Neutrophil (primary cell): ENCODE measurements at regions not wholly inside any gene's neighbourhood (a gene's known extent, or its start where the extent isn't known, plus 50 kb on each side); places are given as distances from the start of the nearest gene placed in this dataset.

ENCODE experiments used
- H3K27ac ChIP-seq: fragments of 200-600 bp; sonication (generic); 2 replicates; pipeline ENCODE4 v1.5.1; 2016; ENCODE audit warnings: mild to moderate bottlenecking, moderate library complexity
- H3K27me3 ChIP-seq: fragments of 200-600 bp; sonication (generic); 2 replicates; pipeline ENCODE4 v1.6.0; 2016; ENCODE audit warnings: mild to moderate bottlenecking
- H3K36me3 ChIP-seq: fragments of 200-600 bp; sonication (generic); 2 replicates; pipeline ENCODE4 v1.5.1; 2017
- H3K4me1 ChIP-seq, 2 experiments: fragments of 200-600 bp in 1 of 2; sonication (generic) in 1 of 2; 1 replicate in 1 of 2; 2 replicates in 1 of 2; pipeline versions ENCODE4 v1.5.1 to v1.6.1; 2013 to 2016; ENCODE audit warnings: low read depth in 1 of 2, low read length in 1 of 2, mild to moderate bottlenecking in 1 of 2, moderate library complexity in 1 of 2; ENCODE audit not compliant: control insufficient read depth in 1 of 2, insufficient read depth in 1 of 2
- H3K4me3 ChIP-seq, 2 experiments: fragments of 200-600 bp in 1 of 2; sonication (generic) in 1 of 2; 1 replicate in 1 of 2; 2 replicates in 1 of 2; pipeline ENCODE4 v1.5.1; 2013 to 2016; ENCODE audit warnings: low read depth in 1 of 2, low read length in 1 of 2, mild to moderate bottlenecking in 1 of 2, moderate library complexity in 1 of 2
- H3K9me3 ChIP-seq: fragments of 200-600 bp; sonication (generic); 2 replicates; pipeline ENCODE4 v1.5.1; 2016
- CTCF ChIP-seq: fragments of 200-600 bp; sonication (generic); IDR thresholded peaks from 2 replicates; pipeline ENCODE4 v1.5.1; 2016; ENCODE audit warnings: antibody characterized with exemption

GRCh38 chr3:95934181-95934580 lies 880.2 kb upstream of the EPHA6 start:
- no peak overlapping the region for H3K4me3 ChIP-seq
- H3K4me1 ChIP-seq = no peaks in the 10 kb centered on the region
- no peaks in the 10 kb centered on the region for H3K36me3 ChIP-seq
- no peaks in the 10 kb centered on the region for H3K27me3 ChIP-seq
- TF ChIP-seq CTCF = no peak
- H3K27ac ChIP-seq = no peak overlapping the region
- no peaks in the 10 kb centered on the region for H3K9me3 ChIP-seq

GRCh38 chr3:95939235-95939809 lies 875.1 kb upstream of the EPHA6 start:
- no peak overlapping the region for H3K27ac ChIP-seq
- no peak for TF ChIP-seq CTCF
- no peaks in the 10 kb centered on the region for H3K9me3 ChIP-seq
- no peaks in the 10 kb centered on the region for H3K4me1 ChIP-seq
- H3K36me3 ChIP-seq = no peaks in the 10 kb centered on the region
- no peaks in the 10 kb centered on the region for H3K27me3 ChIP-seq
- no peak overlapping the region for H3K4me3 ChIP-seq

GRCh38 chr3:95965704-95966336 lies 848.6 kb upstream of the EPHA6 start:
- Histone ChIP-seq H3K4me3 (no peak overlapping the region), H3K36me3 (no peaks in the 10 kb centered on the region), H3K27ac (no peak overlapping the region), H3K4me1 (no peaks in the 10 kb centered on the region), H3K9me3 (no peaks in the 10 kb centered on the region), H3K27me3 (no peaks in the 10 kb centered on the region)
- TF ChIP-seq CTCF = no peak

GRCh38 chr3:95971573-95971972 lies 842.8 kb upstream of the EPHA6 start:
- Histone ChIP-seq H3K9me3 (no peaks in the 10 kb centered on the region), H3K36me3 (no peaks in the 10 kb centered on the region), H3K4me1 (no peaks in the 10 kb centered on the region), H3K4me3 (no peak overlapping the region), H3K27me3 (no peaks in the 10 kb centered on the region), H3K27ac (no peak overlapping the region)
- no peak for TF ChIP-seq CTCF

- Histone ChIP-seq H3K9me3 (no peaks in the 10 kb centered on the region), H3K4me3 (no peak overlapping the region), H3K27ac (no peak overlapping the region), H3K36me3 (no peaks in the 10 kb centered on the region), H3K27me3 (no peaks in the 10 kb centered on the region), H3K4me1 (no peaks in the 10 kb centered on the region)
- TF ChIP-seq CTCF = no peak
Observed at GRCh38 chr3:95994338-95994737, 820.1 kb upstream of the EPHA6 start.
